ENCODE measurements at regions not wholly inside any gene's neighbourhood (a gene's known extent, or its start where the extent isn't known, plus 50 kb on each side); places are given as distances from the start of the nearest gene placed in this dataset.

DNA sequence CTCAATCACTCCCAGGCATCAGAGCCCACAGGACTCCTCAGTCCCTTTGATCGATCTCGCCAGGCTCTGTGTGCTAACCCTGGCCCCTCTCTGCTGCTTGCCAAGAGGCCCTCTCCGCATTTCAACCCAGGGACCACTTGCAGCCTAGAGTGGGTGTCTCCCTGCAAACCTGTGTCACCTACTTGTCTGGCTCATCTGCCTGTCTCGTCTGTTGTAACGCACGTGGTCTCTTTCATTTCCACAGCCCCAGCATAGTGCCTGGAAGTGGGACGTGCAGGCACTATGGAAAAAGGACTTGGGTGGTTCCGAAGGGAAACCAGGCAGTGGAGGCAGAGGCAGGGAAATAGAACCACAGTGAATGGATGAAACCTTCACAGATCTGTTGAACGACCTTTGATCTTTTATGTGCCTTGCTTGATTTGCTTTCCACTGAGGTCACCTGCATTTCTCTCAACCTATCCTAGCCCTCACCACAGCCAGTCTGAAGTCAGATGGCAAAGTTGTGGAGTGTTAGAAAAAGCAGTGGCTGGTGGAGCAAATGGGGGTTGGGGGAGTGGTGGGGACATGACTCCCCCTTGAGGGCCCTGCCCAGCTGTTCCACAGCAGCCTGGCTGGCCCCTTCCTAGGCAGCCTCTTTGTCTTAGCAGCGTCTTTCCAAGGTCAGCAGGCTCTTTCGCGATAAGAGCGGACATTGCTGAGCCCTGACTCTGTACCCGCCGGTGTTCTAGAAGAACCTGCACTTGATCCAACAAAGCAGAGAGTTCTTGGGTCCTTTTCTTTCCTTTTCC lies 55.8 kb upstream of the TAGAP start:
- TF ChIP-seq, protein P1, sequence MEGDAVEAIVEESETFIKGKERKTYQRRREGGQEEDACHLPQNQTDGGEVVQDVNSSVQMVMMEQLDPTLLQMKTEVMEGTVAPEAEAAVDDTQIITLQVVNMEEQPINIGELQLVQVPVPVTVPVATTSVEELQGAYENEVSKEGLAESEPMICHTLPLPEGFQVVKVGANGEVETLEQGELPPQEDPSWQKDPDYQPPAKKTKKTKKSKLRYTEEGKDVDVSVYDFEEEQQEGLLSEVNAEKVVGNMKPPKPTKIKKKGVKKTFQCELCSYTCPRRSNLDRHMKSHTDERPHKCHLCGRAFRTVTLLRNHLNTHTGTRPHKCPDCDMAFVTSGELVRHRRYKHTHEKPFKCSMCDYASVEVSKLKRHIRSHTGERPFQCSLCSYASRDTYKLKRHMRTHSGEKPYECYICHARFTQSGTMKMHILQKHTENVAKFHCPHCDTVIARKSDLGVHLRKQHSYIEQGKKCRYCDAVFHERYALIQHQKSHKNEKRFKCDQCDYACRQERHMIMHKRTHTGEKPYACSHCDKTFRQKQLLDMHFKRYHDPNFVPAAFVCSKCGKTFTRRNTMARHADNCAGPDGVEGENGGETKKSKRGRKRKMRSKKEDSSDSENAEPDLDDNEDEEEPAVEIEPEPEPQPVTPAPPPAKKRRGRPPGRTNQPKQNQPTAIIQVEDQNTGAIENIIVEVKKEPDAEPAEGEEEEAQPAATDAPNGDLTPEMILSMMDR (conservative IDR thresholded peaks at IDR 0.05; ENCODE audit: low read depth in 2 of 2), result no peak
- TF ChIP-seq EZH2 (IDR thresholded peaks at IDR 0.05; ENCODE audit: low read depth, unreplicated experiment) (no peak), CREB1 (CRISPR knock-in tag; IDR thresholded peaks at IDR 0.05; ENCODE audit: low read depth) (no peak), EZH2phosphoT487 (IDR thresholded peaks at IDR 0.05; ENCODE audit: unreplicated experiment) (no peak), POLR2AphosphoS5 (IDR thresholded peaks at IDR 0.05; ENCODE audit: low read depth) (no peak), JUNB (IDR thresholded peaks at IDR 0.05; ENCODE audit: unreplicated experiment) (no peak), ZNF114 (CRISPR knock-in tag; IDR thresholded peaks at IDR 0.05) (no peak), STAT1 (IDR thresholded peaks at IDR 0.05; ENCODE audit: unreplicated experiment) (no peak)
- TF ChIP-seq, protein P2, sequence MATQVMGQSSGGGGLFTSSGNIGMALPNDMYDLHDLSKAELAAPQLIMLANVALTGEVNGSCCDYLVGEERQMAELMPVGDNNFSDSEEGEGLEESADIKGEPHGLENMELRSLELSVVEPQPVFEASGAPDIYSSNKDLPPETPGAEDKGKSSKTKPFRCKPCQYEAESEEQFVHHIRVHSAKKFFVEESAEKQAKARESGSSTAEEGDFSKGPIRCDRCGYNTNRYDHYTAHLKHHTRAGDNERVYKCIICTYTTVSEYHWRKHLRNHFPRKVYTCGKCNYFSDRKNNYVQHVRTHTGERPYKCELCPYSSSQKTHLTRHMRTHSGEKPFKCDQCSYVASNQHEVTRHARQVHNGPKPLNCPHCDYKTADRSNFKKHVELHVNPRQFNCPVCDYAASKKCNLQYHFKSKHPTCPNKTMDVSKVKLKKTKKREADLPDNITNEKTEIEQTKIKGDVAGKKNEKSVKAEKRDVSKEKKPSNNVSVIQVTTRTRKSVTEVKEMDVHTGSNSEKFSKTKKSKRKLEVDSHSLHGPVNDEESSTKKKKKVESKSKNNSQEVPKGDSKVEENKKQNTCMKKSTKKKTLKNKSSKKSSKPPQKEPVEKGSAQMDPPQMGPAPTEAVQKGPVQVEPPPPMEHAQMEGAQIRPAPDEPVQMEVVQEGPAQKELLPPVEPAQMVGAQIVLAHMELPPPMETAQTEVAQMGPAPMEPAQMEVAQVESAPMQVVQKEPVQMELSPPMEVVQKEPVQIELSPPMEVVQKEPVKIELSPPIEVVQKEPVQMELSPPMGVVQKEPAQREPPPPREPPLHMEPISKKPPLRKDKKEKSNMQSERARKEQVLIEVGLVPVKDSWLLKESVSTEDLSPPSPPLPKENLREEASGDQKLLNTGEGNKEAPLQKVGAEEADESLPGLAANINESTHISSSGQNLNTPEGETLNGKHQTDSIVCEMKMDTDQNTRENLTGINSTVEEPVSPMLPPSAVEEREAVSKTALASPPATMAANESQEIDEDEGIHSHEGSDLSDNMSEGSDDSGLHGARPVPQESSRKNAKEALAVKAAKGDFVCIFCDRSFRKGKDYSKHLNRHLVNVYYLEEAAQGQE (IDR thresholded peaks at IDR 0.05; ENCODE audit: unreplicated experiment), result no peak
- TF ChIP-seq, protein P3, sequence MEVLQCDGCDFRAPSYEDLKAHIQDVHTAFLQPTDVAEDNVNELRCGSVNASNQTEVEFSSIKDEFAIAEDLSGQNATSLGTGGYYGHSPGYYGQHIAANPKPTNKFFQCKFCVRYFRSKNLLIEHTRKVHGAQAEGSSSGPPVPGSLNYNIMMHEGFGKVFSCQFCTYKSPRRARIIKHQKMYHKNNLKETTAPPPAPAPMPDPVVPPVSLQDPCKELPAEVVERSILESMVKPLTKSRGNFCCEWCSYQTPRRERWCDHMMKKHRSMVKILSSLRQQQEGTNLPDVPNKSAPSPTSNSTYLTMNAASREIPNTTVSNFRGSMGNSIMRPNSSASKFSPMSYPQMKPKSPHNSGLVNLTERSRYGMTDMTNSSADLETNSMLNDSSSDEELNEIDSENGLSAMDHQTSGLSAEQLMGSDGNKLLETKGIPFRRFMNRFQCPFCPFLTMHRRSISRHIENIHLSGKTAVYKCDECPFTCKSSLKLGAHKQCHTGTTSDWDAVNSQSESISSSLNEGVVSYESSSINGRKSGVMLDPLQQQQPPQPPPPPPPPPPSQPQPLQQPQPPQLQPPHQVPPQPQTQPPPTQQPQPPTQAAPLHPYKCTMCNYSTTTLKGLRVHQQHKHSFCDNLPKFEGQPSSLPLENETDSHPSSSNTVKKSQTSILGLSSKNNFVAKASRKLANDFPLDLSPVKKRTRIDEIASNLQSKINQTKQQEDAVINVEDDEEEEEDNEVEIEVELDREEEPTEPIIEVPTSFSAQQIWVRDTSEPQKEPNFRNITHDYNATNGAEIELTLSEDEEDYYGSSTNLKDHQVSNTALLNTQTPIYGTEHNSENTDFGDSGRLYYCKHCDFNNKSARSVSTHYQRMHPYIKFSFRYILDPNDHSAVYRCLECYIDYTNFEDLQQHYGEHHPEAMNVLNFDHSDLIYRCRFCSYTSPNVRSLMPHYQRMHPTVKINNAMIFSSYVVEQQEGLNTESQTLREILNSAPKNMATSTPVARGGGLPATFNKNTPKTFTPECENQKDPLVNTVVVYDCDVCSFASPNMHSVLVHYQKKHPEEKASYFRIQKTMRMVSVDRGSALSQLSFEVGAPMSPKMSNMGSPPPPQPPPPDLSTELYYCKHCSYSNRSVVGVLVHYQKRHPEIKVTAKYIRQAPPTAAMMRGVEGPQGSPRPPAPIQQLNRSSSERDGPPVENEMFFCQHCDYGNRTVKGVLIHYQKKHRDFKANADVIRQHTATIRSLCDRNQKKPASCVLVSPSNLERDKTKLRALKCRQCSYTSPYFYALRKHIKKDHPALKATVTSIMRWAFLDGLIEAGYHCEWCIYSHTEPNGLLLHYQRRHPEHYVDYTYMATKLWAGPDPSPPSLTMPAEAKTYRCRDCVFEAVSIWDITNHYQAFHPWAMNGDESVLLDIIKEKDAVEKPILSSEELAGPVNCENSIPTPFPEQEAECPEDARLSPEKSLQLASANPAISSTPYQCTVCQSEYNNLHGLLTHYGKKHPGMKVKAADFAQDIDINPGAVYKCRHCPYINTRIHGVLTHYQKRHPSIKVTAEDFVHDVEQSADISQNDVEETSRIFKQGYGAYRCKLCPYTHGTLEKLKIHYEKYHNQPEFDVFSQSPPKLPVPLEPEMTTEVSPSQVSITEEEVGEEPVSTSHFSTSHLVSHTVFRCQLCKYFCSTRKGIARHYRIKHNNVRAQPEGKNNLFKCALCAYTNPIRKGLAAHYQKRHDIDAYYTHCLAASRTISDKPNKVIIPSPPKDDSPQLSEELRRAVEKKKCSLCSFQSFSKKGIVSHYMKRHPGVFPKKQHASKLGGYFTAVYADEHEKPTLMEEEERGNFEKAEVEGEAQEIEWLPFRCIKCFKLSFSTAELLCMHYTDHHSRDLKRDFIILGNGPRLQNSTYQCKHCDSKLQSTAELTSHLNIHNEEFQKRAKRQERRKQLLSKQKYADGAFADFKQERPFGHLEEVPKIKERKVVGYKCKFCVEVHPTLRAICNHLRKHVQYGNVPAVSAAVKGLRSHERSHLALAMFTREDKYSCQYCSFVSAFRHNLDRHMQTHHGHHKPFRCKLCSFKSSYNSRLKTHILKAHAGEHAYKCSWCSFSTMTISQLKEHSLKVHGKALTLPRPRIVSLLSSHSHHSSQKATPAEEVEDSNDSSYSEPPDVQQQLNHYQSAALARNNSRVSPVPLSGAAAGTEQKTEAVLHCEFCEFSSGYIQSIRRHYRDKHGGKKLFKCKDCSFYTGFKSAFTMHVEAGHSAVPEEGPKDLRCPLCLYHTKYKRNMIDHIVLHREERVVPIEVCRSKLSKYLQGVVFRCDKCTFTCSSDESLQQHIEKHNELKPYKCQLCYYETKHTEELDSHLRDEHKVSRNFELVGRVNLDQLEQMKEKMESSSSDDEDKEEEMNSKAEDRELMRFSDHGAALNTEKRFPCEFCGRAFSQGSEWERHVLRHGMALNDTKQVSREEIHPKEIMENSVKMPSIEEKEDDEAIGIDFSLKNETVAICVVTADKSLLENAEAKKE (CRISPR knock-in tag; IDR thresholded peaks at IDR 0.05), result no peak

Measured in GM23338 (cell line).